ENCODE measurements at regions not wholly inside any gene's neighbourhood (a gene's known extent, or its start where the extent isn't known, plus 50 kb on each side); places are given as distances from the start of the nearest gene placed in this dataset.

DNA sequence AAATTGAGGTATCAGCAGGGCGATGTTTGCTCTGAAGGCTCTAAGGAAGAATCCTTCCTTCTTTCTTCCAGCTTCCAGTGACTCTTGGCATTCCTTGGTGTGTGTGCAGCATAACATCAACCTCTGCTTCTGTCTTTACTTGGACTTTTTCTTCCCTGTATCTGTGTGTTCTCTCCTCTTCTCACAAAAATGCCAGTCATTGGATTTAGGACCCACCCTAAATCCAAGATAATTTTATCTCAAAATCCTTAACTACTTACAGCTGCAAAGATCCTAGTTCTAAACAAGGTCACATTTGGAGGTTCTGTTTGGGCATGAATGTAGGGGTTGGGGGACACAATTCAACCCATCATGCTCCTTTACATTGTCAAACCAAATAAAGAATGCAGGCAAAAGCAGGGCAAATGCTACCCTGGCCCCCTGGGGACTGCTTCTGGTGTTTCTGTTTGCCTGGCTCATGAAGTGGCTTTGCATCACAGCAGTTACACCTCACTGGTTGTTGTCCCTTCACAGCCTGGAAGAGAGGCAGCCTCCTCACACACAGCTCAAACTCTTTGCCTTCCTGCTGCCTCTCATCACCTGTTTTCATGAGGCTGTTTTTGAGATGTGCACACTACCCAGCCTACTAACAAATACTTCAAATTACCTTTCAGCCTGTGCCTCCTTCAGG, 64.8 kb upstream of the PLCXD3 start:
- TF ChIP-seq POLR2A (IDR thresholded peaks at IDR 0.05; ENCODE audit: low read length) (no peak), GATA1 (IDR thresholded peaks at IDR 0.05; ENCODE audit: low read depth, low read length) (no peak)
